Stimulated activated naive B cell treated with anti-CD40 and anti-IgM and Interleukin-4, amounts not matched to agents 10 μg/mL and 1 μg/mL and 100 μg/mL, for 72 hours (primary cell): ENCODE measurements at regions not wholly inside any gene's neighbourhood (a gene's known extent, or its start where the extent isn't known, plus 50 kb on each side); places are given as distances from the start of the nearest gene placed in this dataset.
A peak's percentile ranks its signal among the peaks of the same experiment; 100 is the strongest.

Source experiments
- ATAC-seq, 2 donors: fragments of 150-1000 bp; cut with Tn5 transposase; replicated peaks; 2 replicates each; pipeline ENCODE4 v1.10.0; 2021; ENCODE audit warnings: moderate library complexity in 1 of 2
- DNase-seq: peaks from one replicate; pipeline ENCODE4 v3.0.0; 2021
- H3K27ac Mint-ChIP-seq: one replicate; pipeline ENCODE4 v1.8.0; 2022; ENCODE audit warnings: mild to moderate bottlenecking, mixed read lengths
- H3K27me3 Mint-ChIP-seq, 2 donors: one replicate each; pipeline ENCODE4 v1.8.0; 2022; ENCODE audit warnings: mixed read lengths in 2 of 2
- H3K36me3 Mint-ChIP-seq, 2 donors: one replicate each; pipeline ENCODE4 v1.8.0; 2022; ENCODE audit warnings: mixed read lengths in 2 of 2, mild to moderate bottlenecking in 1 of 2
- H3K4me1 Mint-ChIP-seq, 2 donors: one replicate each; pipeline ENCODE4 v1.8.0; 2022; ENCODE audit warnings: mixed read lengths in 2 of 2, mild to moderate bottlenecking in 1 of 2
- H3K4me3 Mint-ChIP-seq, 2 donors: one replicate each; pipeline ENCODE4 v1.8.0; 2022; ENCODE audit warnings: mild to moderate bottlenecking in 2 of 2, mixed read lengths in 2 of 2, moderate library complexity in 1 of 2
- H3K9me3 Mint-ChIP-seq, 2 donors: one replicate each; pipeline ENCODE4 v1.8.0; 2022; ENCODE audit warnings: mixed read lengths in 2 of 2, mild to moderate bottlenecking in 1 of 2

- no peaks in the 10 kb centered on the region for H3K4me1 Mint-ChIP-seq
- H3K9me3 Mint-ChIP-seq, result no peaks in the 10 kb centered on the region
- ATAC-seq, result no peak
- no peak overlapping the region for H3K27ac Mint-ChIP-seq
- no peak overlapping the region for H3K4me3 Mint-ChIP-seq
- no peaks in the 10 kb centered on the region for H3K36me3 Mint-ChIP-seq
- no peak for DNase-seq
- peaks cover 6 to 17% of the 10 kb centered on the region in 2 donors for H3K27me3 Mint-ChIP-seq
These were observed 63.3 kb upstream of the KCNMB2 start for GRCh38 chr3:178472941-178473340.

GRCh38 chr3:178474526-178474925 lies 61.7 kb upstream of the KCNMB2 start:
- Mint-ChIP-seq H3K27ac (no peak overlapping the region), H3K36me3 (no peaks in the 10 kb centered on the region), H3K9me3 (no peaks in the 10 kb centered on the region), H3K4me1 (no peaks in the 10 kb centered on the region), H3K4me3 (no peak overlapping the region), H3K27me3 (peaks cover under 1 to 13% of the 10 kb centered on the region in 2 donors)
- ATAC-seq (no peak), DNase-seq (no peak)

GRCh38 chr3:178475062-178475461 lies 61.2 kb upstream of the KCNMB2 start:
- DNase-seq (no peak), ATAC-seq (no peak)
- no peak overlapping the region for H3K27ac Mint-ChIP-seq
- no peaks in the 10 kb centered on the region for H3K9me3 Mint-ChIP-seq
- no peaks in the 10 kb centered on the region for H3K36me3 Mint-ChIP-seq
- no peak overlapping the region for H3K4me3 Mint-ChIP-seq
- no peaks in the 10 kb centered on the region for H3K4me1 Mint-ChIP-seq
- peaks cover 0 to 13% of the 10 kb centered on the region in 2 donors for H3K27me3 Mint-ChIP-seq

- no peak for ATAC-seq
- H3K4me3 Mint-ChIP-seq, result no peak overlapping the region
These were observed 59.4 kb upstream of the KCNMB2 start for GRCh38 chr3:178476886-178477285.

GRCh38 chr3:178479446-178479845 lies 56.8 kb upstream of the KCNMB2 start:
- Mint-ChIP-seq H3K36me3 (no peaks in the 10 kb centered on the region), H3K27ac (no peak overlapping the region), H3K9me3 (no peaks in the 10 kb centered on the region), H3K4me3 (no peak overlapping the region), H3K27me3 (peaks cover 9 to 13% of the 10 kb centered on the region in 2 donors), H3K4me1 (peaks cover 11% of the 10 kb centered on the region in 2 donors)
- ATAC-seq (no peak), DNase-seq (no peak)

More at GRCh38 chr3:178476886-178477285, 59.4 kb upstream of the KCNMB2 start:
- H3K4me1 Mint-ChIP-seq, result peaks cover 11% of the 10 kb centered on the region in 2 donors
- H3K9me3 Mint-ChIP-seq, result no peaks in the 10 kb centered on the region
- DNase-seq, result no peak
- H3K27me3 Mint-ChIP-seq, result peaks cover 7 to 10% of the 10 kb centered on the region in 2 donors
- no peaks in the 10 kb centered on the region for H3K36me3 Mint-ChIP-seq
- H3K27ac Mint-ChIP-seq, result no peak overlapping the region

- Mint-ChIP-seq H3K4me3 (no peak overlapping the region), H3K4me1 (peaks cover 11% of the 10 kb centered on the region in 2 donors), H3K9me3 (no peaks in the 10 kb centered on the region), H3K27ac (no peak overlapping the region), H3K27me3 (peaks cover 5 to 13% of the 10 kb centered on the region in 2 donors), H3K36me3 (no peaks in the 10 kb centered on the region)
- DNase-seq, result no peak
- no peak for ATAC-seq
These were observed 56.4 kb upstream of the KCNMB2 start for GRCh38 chr3:178479860-178480259.

- H3K4me1 Mint-ChIP-seq, result peaks cover 11% of the 10 kb centered on the region in 2 donors
- no peaks in the 10 kb centered on the region for H3K9me3 Mint-ChIP-seq
- no peaks in the 10 kb centered on the region for H3K36me3 Mint-ChIP-seq
- DNase-seq (no peak), ATAC-seq (no peak)
- no peak overlapping the region for H3K4me3 Mint-ChIP-seq
- H3K27ac Mint-ChIP-seq, result no peak overlapping the region
- peaks cover 8 to 13% of the 10 kb centered on the region in 2 donors for H3K27me3 Mint-ChIP-seq
These were observed 56.0 kb upstream of the KCNMB2 start for GRCh38 chr3:178480274-178480673.

- no peak overlapping the region for H3K27ac Mint-ChIP-seq
- peak; percentile 92 to 99 for ATAC-seq
- H3K36me3 Mint-ChIP-seq, result no peaks in the 10 kb centered on the region
- peaks cover 11% of the 10 kb centered on the region in 2 donors for H3K4me1 Mint-ChIP-seq
- peak; percentile 28 for DNase-seq
- peaks cover 8 to 13% of the 10 kb centered on the region in 2 donors for H3K27me3 Mint-ChIP-seq
- H3K4me3 Mint-ChIP-seq, result no peak overlapping the region
- no peaks in the 10 kb centered on the region for H3K9me3 Mint-ChIP-seq
These were observed 55.4 kb upstream of the KCNMB2 start for GRCh38 chr3:178480795-178481194.

- peaks cover 11% of the 10 kb centered on the region in 2 donors for H3K4me1 Mint-ChIP-seq
These were observed 53.3 kb upstream of the KCNMB2 start for GRCh38 chr3:178482981-178483380.

GRCh38 chr3:178483704-178484103 lies 52.5 kb upstream of the KCNMB2 start:
- DNase-seq, result no peak
- Mint-ChIP-seq H3K27me3 (peaks cover 8 to 13% of the 10 kb centered on the region in 2 donors), H3K9me3 (no peaks in the 10 kb centered on the region), H3K27ac (no peak overlapping the region), H3K4me3 (no peak overlapping the region), H3K36me3 (no peaks in the 10 kb centered on the region), H3K4me1 (peaks cover 11% of the 10 kb centered on the region in 2 donors)
- ATAC-seq, result no peak

More at GRCh38 chr3:178482981-178483380, 53.3 kb upstream of the KCNMB2 start:
- H3K36me3 Mint-ChIP-seq, result no peaks in the 10 kb centered on the region
- H3K27me3 Mint-ChIP-seq, result peaks cover 8 to 13% of the 10 kb centered on the region in 2 donors
- DNase-seq (no peak), ATAC-seq (no peak)
- H3K27ac Mint-ChIP-seq, result no peak overlapping the region
- H3K4me3 Mint-ChIP-seq, result no peak overlapping the region
- no peaks in the 10 kb centered on the region for H3K9me3 Mint-ChIP-seq

- H3K4me3 Mint-ChIP-seq, result no peak overlapping the region
- peaks cover 5 to 6% of the 10 kb centered on the region in 2 donors for H3K4me1 Mint-ChIP-seq
- H3K9me3 Mint-ChIP-seq, result no peaks in the 10 kb centered on the region
- H3K36me3 Mint-ChIP-seq, result no peaks in the 10 kb centered on the region
- H3K27ac Mint-ChIP-seq, result no peak overlapping the region
- peaks cover 8 to 13% of the 10 kb centered on the region in 2 donors for H3K27me3 Mint-ChIP-seq
- ATAC-seq (no peak), DNase-seq (no peak)
These were observed 50.5 kb upstream of the KCNMB2 start for GRCh38 chr3:178485756-178486155.
